GM18907 (cell line): ENCODE measurements at regions not wholly inside any gene's neighbourhood (a gene's known extent, or its start where the extent isn't known, plus 50 kb on each side); places are given as distances from the start of the nearest gene placed in this dataset.

Source experiments
- ATAC-seq: cut with Tn5 transposase; IDR thresholded peaks from one replicate; pipeline ENCODE4 v1.9.1; 2021; ENCODE audit warnings: mild to moderate bottlenecking, moderate library complexity; ENCODE audit not compliant: unreplicated experiment

DNA sequence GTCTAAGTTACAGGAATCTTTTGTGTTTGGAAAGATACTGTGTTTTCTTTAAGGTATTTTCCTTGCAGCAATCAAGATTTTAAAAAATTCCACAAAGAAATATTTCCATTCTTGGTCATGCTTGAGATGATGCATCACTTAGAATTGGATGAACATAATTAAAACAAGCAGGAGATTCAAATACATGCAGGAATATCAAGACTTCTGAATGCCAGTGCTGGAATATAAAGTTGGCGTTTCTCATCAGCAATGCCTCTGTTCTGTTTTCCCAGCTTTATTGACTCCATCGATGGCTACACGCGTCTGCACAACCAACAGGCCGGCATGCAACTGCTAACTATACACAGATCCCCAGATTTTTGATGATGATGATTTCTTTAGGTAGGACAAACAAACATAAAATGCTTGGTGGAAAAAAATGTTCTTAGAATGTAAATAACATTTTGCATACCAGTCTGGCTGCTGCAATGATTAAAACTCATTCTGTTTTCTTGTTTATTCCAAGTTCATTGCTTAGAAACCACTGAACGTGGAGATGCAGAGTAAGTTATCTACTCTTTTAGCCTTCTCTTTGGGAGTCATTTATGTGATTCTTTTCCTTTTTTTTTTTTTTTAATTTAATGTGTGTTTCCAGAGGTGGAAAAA lies 91.3 kb upstream of the FAM171A1 start:
- no peak for ATAC-seq

DNA sequence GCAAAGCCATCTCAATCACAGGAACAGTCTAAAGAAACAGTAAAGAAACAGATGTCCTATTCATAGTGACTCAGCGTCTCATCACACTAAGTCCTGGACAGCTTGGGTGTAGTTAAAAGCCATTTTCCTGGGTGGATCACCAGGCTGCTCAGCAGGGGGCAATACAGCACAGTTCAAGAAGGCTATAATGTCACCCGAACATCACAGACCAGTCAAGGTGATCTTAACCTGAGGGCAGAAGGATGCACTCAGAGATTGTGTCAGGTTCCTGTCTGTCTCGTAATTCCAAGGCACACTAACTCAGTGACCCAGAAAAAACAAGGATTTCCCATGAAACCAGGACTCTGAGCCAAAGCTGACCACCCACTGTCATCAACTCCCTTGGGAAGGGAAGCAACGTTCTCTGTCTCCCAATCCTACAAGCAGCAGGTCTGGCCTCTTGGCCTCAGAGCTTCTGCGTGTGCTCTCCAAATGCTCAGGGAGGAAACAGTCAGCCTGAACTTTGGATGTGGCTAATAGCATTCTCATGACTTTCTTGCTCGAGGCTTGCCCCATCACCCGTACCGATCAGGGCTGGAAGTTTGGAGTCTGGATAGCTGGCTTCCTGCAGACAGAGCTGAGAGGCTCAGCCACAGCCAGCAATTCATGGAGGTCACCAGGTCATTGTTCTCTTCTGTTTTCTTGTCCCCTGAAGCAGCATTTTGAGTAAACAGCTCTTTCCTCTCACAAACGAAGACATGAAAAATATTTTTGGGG lies 90.4 kb upstream of the FAM171A1 start:
- ATAC-seq, result no peak

DNA sequence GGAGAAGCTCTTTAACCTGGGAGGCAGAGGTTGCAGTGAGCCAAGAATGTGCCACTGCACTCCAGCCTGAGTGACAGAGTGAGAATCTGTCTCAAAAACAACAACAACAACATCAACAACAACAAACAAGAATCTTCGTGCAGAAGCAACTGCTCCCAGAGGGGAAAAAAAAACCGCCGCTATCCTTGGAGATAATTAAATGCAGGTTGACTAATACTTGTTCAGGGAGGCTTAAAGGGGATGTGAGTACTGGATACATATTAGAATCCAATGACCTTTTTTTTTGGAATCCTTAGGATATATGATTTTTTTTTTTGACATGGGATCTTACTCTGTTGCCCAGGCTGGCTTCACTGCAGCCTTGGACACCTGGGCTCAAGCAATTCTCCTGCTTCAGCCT lies 89.6 kb upstream of the FAM171A1 start:
- ATAC-seq, result no peak

DNA sequence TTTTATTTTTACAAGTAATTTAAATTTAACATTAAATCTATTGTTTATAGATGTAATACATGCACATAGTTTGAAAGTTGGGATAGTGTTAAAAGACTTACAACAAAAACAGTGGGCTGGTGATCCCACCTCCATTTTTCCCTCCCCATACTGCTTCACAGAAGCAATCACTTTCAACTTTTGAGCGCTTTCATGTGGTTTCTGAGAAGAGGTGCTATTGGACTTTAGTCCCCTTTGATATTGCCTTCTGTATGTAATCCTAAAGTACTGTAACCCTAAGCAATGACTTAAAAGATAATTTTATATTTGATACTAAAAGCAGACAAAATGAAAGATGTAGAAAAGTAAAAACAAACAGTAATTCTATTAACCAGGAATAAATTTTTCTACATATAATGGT lies 88.1 kb upstream of the FAM171A1 start:
- no peak for ATAC-seq

DNA sequence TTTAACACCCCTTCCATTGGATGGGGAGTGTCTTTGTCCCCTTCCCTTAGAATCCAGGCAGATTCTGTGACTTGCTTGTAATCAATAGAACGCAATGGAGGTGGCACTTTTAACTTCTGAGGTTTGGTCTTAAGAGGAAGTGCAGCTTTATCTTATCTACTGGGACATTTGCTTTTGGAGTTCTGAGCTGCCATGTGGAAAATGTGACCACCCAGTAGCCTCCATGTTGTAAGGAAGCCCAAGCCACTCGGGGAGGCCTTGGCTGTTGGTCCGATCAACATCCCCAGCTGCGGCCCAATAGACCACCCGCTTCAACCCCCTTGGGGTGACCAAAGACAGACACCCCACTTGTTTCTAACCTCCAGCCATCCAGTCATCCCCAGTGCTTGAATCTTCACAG lies 86.3 kb upstream of the FAM171A1 start:
- ATAC-seq, result no peak

DNA sequence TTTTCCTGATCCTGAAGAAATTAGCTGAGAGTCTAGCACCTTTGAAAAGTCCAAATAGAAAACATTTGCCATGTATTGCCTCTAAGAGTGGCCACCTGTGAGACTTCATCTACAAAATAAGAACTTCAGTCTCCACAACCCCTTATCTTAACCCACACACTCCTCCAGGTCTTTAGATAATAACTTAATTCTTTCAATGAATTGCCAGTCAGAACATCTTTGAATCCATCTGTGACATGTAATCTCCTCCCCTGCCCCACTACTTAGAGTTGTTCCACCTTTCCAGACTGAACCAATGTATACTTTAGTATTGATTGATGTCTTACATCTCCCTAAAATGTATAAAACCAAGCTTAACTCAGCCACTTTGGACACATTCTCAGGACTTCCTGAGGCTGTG lies 84.4 kb upstream of the FAM171A1 start:
- no peak for ATAC-seq

DNA sequence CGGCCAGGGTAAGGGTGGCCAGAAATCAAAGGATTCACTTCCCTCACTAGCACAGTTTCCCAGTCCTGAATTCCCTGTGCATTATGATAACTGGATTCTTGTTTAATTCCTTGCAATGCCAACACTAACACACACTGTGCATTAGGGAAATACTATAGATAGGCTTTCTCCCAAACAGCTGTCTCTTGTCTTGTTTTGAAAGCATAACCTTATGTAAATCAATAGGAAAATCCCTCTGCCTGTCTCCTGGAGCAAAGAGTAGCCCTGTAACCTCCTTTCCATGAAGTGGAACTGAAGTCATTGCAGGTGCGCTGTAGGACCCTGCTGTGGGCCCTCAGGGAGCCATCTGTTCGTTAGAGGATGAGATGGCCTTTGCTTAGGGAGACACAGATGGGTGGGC lies 82.8 kb upstream of the FAM171A1 start:
- no peak for ATAC-seq

DNA sequence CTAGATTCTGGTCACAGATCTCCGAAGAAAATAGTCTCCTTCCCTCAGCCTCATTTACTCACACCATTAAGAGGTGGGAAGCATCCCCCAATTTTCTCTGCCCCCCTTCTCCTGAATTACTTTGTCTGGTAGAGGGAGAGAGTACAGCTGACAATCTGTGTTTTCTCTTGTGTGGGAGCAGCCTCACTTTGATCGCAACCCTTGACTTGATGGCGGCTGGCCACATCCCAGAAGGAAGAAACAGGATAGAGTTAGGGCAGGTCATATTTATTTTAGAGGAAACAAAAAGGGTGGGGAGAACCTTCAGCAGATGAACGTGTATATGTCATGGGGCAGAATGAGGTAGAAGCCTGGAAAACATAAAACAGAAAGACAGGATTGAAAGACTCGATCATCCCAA lies 82.4 kb upstream of the FAM171A1 start:
- ATAC-seq, result no peak

DNA sequence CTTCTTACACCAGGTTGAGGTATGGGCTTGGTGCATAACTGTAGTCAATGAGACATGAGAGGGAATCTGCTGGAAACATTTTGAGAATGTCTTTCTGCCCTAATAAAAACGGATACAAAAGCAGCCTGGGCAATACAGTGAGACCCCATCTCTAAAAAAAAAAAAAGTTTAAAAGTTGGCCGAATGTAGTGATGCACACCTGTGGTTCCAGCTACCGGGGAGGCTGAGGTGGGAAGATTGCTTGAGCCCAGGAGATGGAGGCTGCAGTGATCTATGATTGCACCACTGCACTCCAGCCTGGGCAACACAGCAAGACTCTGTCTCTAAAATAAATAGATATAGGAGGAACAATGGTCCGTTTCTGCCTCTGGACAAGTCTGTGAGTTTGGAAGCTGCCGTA lies 81.5 kb upstream of the FAM171A1 start:
- ATAC-seq, result no peak

DNA sequence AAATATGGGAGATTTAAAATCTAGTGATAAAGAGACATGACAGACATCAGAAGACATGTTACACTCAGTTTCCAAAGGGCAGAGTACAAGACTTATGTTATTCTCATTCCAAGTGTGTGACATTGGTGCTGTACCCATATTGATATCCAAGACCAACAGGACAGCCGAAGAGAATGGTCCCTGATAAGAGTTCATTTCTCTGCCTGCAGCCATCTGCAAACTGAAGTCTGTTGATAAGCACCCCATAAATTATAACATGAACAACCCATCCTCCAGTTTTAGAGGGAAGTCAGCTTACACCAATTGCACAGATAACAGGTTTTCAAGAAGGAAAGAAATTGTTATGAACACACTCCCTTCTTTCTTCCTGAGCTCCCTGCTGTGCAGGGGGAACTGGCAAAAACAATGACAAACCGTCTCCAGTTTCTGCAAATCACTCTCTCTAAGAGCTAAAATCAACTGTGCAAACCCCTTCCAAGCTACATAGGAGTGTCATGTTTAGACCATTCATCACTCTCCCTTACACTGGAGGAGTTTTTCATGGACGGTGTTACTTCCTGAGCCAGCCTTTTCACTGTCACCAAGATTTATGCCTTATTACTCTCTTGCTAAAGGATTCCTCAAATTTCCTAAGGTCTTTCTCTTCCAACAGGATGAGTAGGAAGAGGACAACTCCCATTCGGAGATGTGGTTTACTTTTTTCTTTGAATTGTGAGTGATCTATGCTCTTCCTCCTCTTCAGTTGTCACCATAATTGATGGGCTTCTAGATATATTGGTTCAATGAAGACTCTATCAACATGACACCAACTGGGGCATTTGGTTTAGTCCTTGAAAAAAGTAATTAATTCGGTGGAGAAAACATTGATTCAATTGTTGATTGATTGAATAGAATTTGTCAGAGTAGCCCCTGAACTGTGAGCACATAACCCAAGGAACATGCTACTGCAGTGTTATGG lies 80.3 kb upstream of the FAM171A1 start:
- no peak for ATAC-seq

DNA sequence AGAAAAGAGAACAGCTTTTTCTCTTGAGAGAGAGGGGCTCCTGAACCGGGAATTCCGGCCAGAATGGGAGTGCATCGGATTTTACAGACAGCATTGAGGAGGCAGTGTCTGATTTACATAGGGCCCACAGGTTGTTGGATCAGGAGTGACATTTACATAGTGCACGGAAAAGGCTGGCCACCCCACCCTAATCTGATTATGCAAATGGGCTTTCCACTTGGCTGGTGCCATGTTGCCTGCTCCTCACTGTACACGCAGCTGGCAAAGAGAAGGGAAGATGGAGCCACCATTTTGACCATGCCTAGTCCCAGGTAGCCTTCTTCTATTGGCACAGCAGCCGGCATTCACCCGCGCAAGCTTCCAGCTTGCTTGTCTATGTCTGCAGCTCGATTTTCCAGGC lies 77.5 kb upstream of the FAM171A1 start:
- ATAC-seq, result no peak

DNA sequence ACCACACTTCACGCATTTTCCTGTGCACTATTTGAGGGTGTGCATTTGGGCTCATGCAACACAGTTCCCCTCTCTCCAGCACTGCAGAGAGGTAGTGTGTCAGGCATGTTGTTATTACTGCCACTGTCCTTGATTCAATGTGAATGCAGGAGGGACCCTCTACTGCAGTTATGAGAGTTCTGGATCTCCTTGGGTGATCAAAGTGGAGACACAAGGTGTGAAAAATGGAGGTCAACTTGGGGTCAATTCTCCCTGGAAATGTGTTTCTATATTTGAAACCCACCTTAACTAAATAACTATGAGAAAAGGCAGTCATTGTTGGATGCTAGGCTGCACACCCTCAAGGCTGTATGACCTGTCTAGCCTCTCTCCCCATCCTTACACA lies 73.9 kb upstream of the FAM171A1 start:
- ATAC-seq, result no peak

DNA sequence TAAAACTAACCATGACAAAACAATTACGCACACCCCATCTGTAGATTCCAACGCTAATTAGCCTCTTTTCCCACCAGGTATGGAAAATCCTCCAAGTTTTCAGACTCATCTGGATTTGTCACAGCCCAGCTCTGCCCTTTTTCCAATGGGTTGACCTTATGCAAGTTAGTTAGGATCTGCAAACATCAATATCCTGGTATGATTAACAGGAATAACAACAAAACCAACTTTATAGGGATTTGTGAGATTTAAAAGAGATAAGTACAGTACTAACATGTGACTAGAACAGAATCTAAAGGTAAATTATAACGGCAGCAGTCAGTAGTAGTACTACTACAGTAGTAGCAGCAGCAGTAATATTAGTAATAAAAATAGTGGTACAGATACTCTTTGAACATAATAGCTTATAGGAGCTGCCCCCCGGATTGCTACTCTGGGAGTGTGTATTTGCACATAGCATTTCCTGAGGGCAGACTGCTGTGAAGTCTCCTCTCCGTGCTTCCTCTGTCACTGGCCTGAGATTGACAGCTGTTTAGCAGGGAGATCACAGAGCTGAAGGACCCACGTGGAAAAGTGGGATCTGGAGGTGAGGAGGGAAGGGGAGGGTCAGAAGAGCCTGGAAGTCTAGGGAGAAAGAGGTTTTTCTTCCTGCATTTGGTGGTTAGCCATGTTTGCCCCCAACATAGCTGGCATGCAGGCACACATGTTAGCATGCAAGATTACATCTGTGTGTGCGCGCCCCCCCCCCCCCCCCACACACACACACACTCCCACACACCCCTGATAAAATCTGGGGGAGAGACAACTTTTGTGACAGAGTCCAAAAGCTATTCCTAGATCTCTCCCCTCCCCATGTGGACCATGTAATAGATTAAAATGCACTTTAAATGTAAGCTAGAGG lies 73.3 kb upstream of the FAM171A1 start:
- ATAC-seq, result no peak

DNA sequence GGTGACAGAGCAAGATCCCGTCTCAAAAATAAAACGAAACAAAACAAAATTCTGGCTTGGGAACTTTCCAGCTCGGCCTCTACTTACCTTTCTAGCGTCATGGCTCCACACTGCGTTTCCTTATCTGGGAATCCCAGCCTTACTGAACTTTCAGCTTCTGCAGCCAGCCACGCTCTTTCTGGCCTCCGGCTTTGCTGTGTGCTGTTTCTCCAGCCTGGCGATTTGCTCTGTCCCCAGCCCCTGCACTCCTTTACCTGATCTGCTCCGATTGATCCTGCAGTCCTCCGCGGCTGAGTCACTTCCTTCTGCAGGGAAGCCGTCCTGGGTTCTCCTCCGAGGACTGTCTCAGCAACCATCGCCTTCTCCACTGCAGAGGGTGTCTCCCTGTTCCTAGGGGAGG lies 71.0 kb upstream of the FAM171A1 start:
- ATAC-seq, result no peak

DNA sequence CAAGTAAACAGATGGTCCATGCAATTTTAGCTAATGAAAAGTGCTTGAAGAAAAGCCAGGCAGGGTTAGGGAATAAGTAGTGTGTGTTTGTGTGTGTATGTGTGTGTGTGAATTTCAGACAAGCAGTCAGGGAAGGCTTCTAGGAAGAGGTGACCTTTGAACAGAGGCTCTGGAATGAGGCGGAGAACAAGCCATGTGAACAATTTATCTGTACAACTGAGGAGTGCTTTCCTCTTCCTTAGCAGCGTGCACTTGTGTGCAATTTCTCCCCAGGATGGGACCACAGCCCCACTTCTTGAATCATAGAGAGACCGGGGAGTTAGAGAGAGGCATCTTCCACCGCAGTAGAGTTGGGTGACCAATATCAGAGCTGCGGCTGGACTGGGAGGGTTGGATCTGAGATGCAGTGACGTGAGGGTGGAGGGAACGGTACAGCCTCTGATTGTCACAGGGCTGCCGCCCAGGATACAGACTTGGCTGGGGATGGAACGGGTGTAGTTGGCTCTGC lies 69.2 kb upstream of the FAM171A1 start:
- no peak for ATAC-seq

DNA sequence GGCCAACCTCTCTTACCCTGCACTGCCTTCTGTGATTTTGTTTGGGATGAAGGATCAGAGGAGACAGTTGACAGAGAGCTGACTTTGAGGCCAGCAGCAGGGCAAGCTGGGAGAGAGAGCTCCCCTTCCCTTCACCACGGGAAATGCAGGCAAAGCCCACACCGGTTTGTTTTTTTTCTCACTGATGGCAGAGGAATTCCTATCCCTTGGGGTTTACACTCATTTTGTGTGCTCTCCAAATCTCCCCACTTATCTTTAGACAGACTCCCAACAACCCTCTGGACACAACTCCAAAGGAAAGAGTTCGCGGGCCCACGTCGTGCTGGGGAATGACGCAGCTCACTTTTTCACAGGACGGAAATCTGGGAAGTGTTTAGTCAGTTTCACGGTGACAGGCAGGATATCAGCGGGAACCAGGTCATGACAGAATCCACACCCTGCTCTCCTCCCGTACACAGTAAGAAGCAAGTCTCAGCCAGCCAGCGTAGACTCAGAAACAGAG lies 68.3 kb upstream of the FAM171A1 start:
- no peak for ATAC-seq

DNA sequence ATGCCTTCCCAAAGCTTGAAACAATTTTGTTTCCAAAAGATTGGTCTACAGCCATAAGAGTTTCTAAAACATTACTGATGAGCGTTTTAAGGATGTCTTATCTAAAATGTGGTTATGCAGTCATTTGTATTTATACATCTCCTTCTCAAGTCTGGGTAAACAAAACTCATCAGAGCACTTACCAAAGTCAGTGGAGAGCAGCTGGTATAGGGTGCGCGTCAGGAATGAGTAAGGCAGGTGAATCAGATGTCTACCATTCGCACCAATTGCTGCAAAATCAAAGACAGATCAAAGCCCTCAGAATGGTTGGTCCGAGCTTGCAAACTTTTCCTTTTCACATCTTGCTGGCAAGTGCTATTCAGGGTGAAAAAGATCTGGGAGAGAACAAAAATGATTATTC lies 65.6 kb upstream of the FAM171A1 start:
- ATAC-seq, result no peak

DNA sequence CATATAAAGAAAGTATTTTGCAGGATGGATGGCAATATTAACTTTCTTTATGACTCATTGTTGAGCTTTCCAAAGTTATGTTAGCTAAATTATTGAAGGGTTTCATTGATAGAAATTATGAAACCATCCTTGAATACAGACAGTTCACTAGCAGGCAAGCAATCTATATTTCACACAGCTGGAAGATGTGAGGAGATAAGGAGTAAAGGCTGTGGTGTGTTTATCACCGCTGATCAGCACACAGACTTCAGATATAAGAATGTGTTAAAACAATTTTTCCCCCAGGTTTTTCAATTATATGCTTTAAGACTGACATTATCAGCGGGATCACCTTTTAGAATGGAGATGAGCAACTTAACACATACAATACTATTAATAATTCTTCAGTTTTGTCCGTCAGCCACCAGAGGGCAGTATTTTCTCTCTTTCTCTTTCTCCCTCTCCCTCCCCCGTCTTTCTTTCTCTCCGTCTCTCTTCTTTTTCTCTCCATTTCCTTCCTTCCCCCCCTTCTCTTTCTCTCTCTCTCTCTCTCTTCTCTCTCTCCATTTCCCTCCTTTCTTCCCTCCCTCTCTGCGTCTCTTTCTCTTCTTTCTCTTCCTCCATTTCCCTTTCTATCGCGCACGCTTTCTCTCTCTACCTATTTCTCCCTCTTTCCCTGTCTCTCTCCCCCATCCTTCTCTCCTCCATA lies 62.9 kb upstream of the FAM171A1 start:
- ATAC-seq, result peak; percentile 73

DNA sequence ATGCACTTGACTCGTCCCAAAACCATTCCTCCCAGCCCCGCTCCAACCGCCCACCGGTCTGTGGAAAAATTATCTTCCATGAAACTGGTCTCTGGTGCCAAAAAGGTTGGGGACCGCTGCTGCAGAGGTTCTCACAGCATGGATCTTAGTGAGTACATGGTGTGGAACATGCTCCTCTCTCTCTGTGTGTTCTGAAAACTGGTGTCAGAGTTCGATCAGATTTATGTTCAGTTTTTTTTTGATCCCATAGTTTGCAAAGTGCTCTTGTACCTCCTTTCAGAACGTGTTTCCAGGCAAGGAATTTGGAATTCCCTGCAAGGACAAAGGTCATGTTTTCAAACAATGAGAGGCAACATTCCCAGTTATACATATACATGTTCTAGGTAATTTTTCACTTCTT lies 61.2 kb upstream of the FAM171A1 start:
- ATAC-seq, result no peak
